T-helper 2 cell treated with Interferon-gamma antibody and Interleukin-4, amounts not matched to agents 5 μg/mL and 100 μg/mL, for 36 hours (primary cell): ENCODE measurements at regions not wholly inside any gene's neighbourhood (a gene's known extent, or its start where the extent isn't known, plus 50 kb on each side); places are given as distances from the start of the nearest gene placed in this dataset.
"Not testable (repeated sequence)": the region's sequence is repeated elsewhere in the genome, so short reads cannot be mapped to it uniquely, and the experiment has no call there.

Experiments
- DNase-seq: peaks from one replicate; pipeline ENCODE4 v3.0.0; 2021; ENCODE audit warnings: low spot score
- H3K27ac Mint-ChIP-seq: one replicate; pipeline ENCODE4 v1.8.0; 2021; ENCODE audit warnings: mild to moderate bottlenecking, mixed read lengths
- H3K27me3 Mint-ChIP-seq: one replicate; pipeline ENCODE4 v1.8.0; 2021; ENCODE audit warnings: low read depth, mixed read lengths
- H3K36me3 Mint-ChIP-seq: one replicate; pipeline ENCODE4 v1.8.0; 2021; ENCODE audit warnings: low read depth, mixed read lengths
- H3K4me1 Mint-ChIP-seq: one replicate; pipeline ENCODE4 v1.8.0; 2021; ENCODE audit warnings: low read depth, mixed read lengths
- H3K4me3 Mint-ChIP-seq: one replicate; pipeline ENCODE4 v1.8.0; 2022; ENCODE audit warnings: mild to moderate bottlenecking, moderate library complexity, mixed read lengths
- H3K9me3 Mint-ChIP-seq: one replicate; pipeline ENCODE4 v1.8.0; 2021; ENCODE audit warnings: mixed read lengths

- Mint-ChIP-seq H3K4me1 (peaks cover 4% of the 10 kb centered on the region), H3K36me3 (no peaks in the 10 kb centered on the region), H3K27ac (no peak overlapping the region), H3K27me3 (no peaks in the 10 kb centered on the region), H3K4me3 (no peak overlapping the region), H3K9me3 (no peaks in the 10 kb centered on the region)
- no peak for DNase-seq
These were observed 73.7 kb downstream of the GEMIN8 start for GRCh38 chrX:13955975-13956374.

GRCh38 chrX:13955095-13955647 is 74.5 kb downstream of the GEMIN8 start:
- no peak overlapping the region for H3K4me3 Mint-ChIP-seq
- no peaks in the 10 kb centered on the region for H3K36me3 Mint-ChIP-seq
- no peak for DNase-seq
- H3K27ac Mint-ChIP-seq, result no peak overlapping the region
- H3K27me3 Mint-ChIP-seq, result no peaks in the 10 kb centered on the region
- peaks cover 4% of the 10 kb centered on the region for H3K4me1 Mint-ChIP-seq
- no peaks in the 10 kb centered on the region for H3K9me3 Mint-ChIP-seq

GRCh38 chrX:13952581-13952980 is 77.1 kb downstream of the GEMIN8 start:
- Mint-ChIP-seq H3K27ac (no peak overlapping the region), H3K4me1 (no peaks in the 10 kb centered on the region), H3K27me3 (no peaks in the 10 kb centered on the region), H3K4me3 (no peak overlapping the region), H3K36me3 (no peaks in the 10 kb centered on the region), H3K9me3 (no peaks in the 10 kb centered on the region)
- no peak for DNase-seq

- H3K27me3 Mint-ChIP-seq, H3K4me3 Mint-ChIP-seq, H3K9me3 Mint-ChIP-seq, H3K36me3 Mint-ChIP-seq, DNase-seq, H3K27ac Mint-ChIP-seq, H3K4me1 Mint-ChIP-seq: not testable (repeated sequence)
These were observed 83.5 kb downstream of the GEMIN8 start for GRCh38 chrX:13946223-13946622.

- H3K27me3 Mint-ChIP-seq, DNase-seq, H3K4me3 Mint-ChIP-seq, H3K9me3 Mint-ChIP-seq, H3K27ac Mint-ChIP-seq, H3K36me3 Mint-ChIP-seq, H3K4me1 Mint-ChIP-seq: not testable (repeated sequence)
These were observed 83.9 kb downstream of the GEMIN8 start for GRCh38 chrX:13945787-13946186.

- H3K36me3 Mint-ChIP-seq, result no peaks in the 10 kb centered on the region
- H3K27ac Mint-ChIP-seq, result no peak overlapping the region
- H3K27me3 Mint-ChIP-seq, result peaks cover 37% of the 10 kb centered on the region
- DNase-seq, result no peak
- no peaks in the 10 kb centered on the region for H3K4me1 Mint-ChIP-seq
- no peak overlapping the region for H3K4me3 Mint-ChIP-seq
- H3K9me3 Mint-ChIP-seq, result no peaks in the 10 kb centered on the region
These were observed 89.0 kb downstream of the GEMIN8 start for GRCh38 chrX:13940671-13941070.

- Mint-ChIP-seq H3K4me3 (no peak overlapping the region), H3K4me1 (no peaks in the 10 kb centered on the region), H3K9me3 (no peaks in the 10 kb centered on the region), H3K36me3 (no peaks in the 10 kb centered on the region), H3K27ac (no peak overlapping the region), H3K27me3 (peaks cover 38% of the 10 kb centered on the region)
- DNase-seq, result no peak
These were observed 89.7 kb downstream of the GEMIN8 start for GRCh38 chrX:13939741-13940597.

- H3K27me3 Mint-ChIP-seq, result peaks cover 41% of the 10 kb centered on the region
- H3K4me1 Mint-ChIP-seq, result no peaks in the 10 kb centered on the region
- no peak overlapping the region for H3K27ac Mint-ChIP-seq
- H3K9me3 Mint-ChIP-seq, result no peaks in the 10 kb centered on the region
- no peaks in the 10 kb centered on the region for H3K36me3 Mint-ChIP-seq
- peak overlapping the region; percentile 50 for H3K4me3 Mint-ChIP-seq
- DNase-seq, result no peak
These were observed 90.7 kb downstream of the GEMIN8 start for GRCh38 chrX:13938829-13939530.

- Mint-ChIP-seq H3K9me3 (no peaks in the 10 kb centered on the region), H3K36me3 (no peaks in the 10 kb centered on the region), H3K4me3 (no peak overlapping the region), H3K27ac (no peak overlapping the region), H3K4me1 (no peaks in the 10 kb centered on the region), H3K27me3 (peaks cover 42% of the 10 kb centered on the region)
- no peak for DNase-seq
These were observed 91.5 kb downstream of the GEMIN8 start for GRCh38 chrX:13938051-13938828.

- H3K4me1 Mint-ChIP-seq, result no peaks in the 10 kb centered on the region
- H3K9me3 Mint-ChIP-seq, result no peaks in the 10 kb centered on the region
- no peak overlapping the region for H3K27ac Mint-ChIP-seq
- peaks cover 42% of the 10 kb centered on the region for H3K27me3 Mint-ChIP-seq
- DNase-seq, result no peak
- no peak overlapping the region for H3K4me3 Mint-ChIP-seq
- H3K36me3 Mint-ChIP-seq, result no peaks in the 10 kb centered on the region
These were observed 92.2 kb downstream of the GEMIN8 start for GRCh38 chrX:13937370-13938050.

GRCh38 chrX:13936521-13937225 is 93.0 kb downstream of the GEMIN8 start:
- H3K27me3 Mint-ChIP-seq, result peaks cover 43% of the 10 kb centered on the region
- H3K4me1 Mint-ChIP-seq, result no peaks in the 10 kb centered on the region
- H3K9me3 Mint-ChIP-seq, result no peaks in the 10 kb centered on the region
- no peak for DNase-seq
- H3K36me3 Mint-ChIP-seq, result no peaks in the 10 kb centered on the region
- H3K4me3 Mint-ChIP-seq, result no peak overlapping the region
- H3K27ac Mint-ChIP-seq, result no peak overlapping the region

GRCh38 chrX:13934731-13935130 is 95.0 kb downstream of the GEMIN8 start:
- DNase-seq, result no peak
- Mint-ChIP-seq H3K4me1 (no peaks in the 10 kb centered on the region), H3K27ac (no peak overlapping the region), H3K4me3 (no peak overlapping the region), H3K9me3 (no peaks in the 10 kb centered on the region), H3K27me3 (peaks cover 35% of the 10 kb centered on the region), H3K36me3 (no peaks in the 10 kb centered on the region)

- no peak overlapping the region for H3K4me3 Mint-ChIP-seq
- no peaks in the 10 kb centered on the region for H3K4me1 Mint-ChIP-seq
- H3K36me3 Mint-ChIP-seq, result no peaks in the 10 kb centered on the region
- H3K27me3 Mint-ChIP-seq, result peaks cover 27% of the 10 kb centered on the region
- DNase-seq, result no peak
- no peaks in the 10 kb centered on the region for H3K9me3 Mint-ChIP-seq
- H3K27ac Mint-ChIP-seq, result no peak overlapping the region
These were observed 95.8 kb downstream of the GEMIN8 start for GRCh38 chrX:13933851-13934250.
